MM.1S (cell line): ENCODE measurements at regions not wholly inside any gene's neighbourhood (a gene's known extent, or its start where the extent isn't known, plus 50 kb on each side); places are given as distances from the start of the nearest gene placed in this dataset.

ENCODE experiments used
- DNase-seq: peaks from one replicate; pipeline ENCODE4 v3.0.0-alpha.2; 2015
- H2AFZ ChIP-seq: fragments of 300-600 bp; sonication (generic); 2 replicates; pipeline ENCODE4 v1.6.0; 2016; ENCODE audit warnings: antibody characterized with exemption, low read length
- H3F3A ChIP-seq: fragments of 300-600 bp; sonication (generic); 2 replicates; pipeline ENCODE4 v1.6.1; 2016; ENCODE audit warnings: mild to moderate bottlenecking, antibody characterized with exemption, low read length, moderate library complexity, mixed read lengths; ENCODE audit not compliant: insufficient read depth
- H3K27ac ChIP-seq: fragments of 300-600 bp; sonication (generic); 2 replicates; pipeline ENCODE4 v1.5.1; 2016; ENCODE audit warnings: mild to moderate bottlenecking, low read length
- H3K27me3 ChIP-seq: fragments of 300-600 bp; sonication (generic); replicated peaks from 2 replicates; pipeline ENCODE4 v1.6.0; 2016; ENCODE audit warnings: low read length; ENCODE audit not compliant: insufficient read depth
- H3K36me3 ChIP-seq: fragments of 300-600 bp; sonication (generic); replicated peaks from 2 replicates; pipeline ENCODE4 v1.6.1; 2016; ENCODE audit warnings: mild to moderate bottlenecking, low read length, mixed read lengths; ENCODE audit not compliant: insufficient read depth
- H3K4me1 ChIP-seq: fragments of 300-600 bp; sonication (generic); 2 replicates; pipeline ENCODE4 v1.6.1; 2016; ENCODE audit warnings: low read length, mixed read lengths
- H3K4me2 ChIP-seq: fragments of 300-600 bp; sonication (generic); 2 replicates; pipeline ENCODE4 v1.6.0; 2016; ENCODE audit warnings: low read depth, low read length
- H3K4me3 ChIP-seq: fragments of 300-600 bp; sonication (generic); 2 replicates; pipeline ENCODE4 v1.5.1; 2016; ENCODE audit warnings: low read length, mixed read lengths
- H3K79me2 ChIP-seq: fragments of 300-600 bp; sonication (generic); 2 replicates; pipeline ENCODE4 v1.6.1; 2016; ENCODE audit warnings: mixed run types, low read length, mixed read lengths
- H3K9ac ChIP-seq: fragments of 300-600 bp; sonication (generic); 2 replicates; pipeline ENCODE4 v1.6.1; 2016; ENCODE audit warnings: low read length, mixed read lengths
- H3K9me2 ChIP-seq: fragments of 300-600 bp; sonication (generic); replicated peaks from 2 replicates; pipeline ENCODE4 v1.6.1; 2016; ENCODE audit warnings: mild to moderate bottlenecking, low read length, mixed read lengths; ENCODE audit not compliant: insufficient read depth
- H3K9me3 ChIP-seq: fragments of 300-600 bp; sonication (generic); replicated peaks from 2 replicates; pipeline ENCODE4 v1.6.1; 2016; ENCODE audit warnings: mild to moderate bottlenecking, low read length, mixed read lengths; ENCODE audit not compliant: insufficient read depth
- H4K20me1 ChIP-seq: fragments of 300-600 bp; sonication (generic); 2 replicates; pipeline ENCODE4 v1.6.1; 2016; ENCODE audit warnings: mild to moderate bottlenecking, low read length, moderate library complexity, mixed read lengths; ENCODE audit not compliant: insufficient read depth
- EZH2 ChIP-seq: fragments of 300-600 bp; sonication (generic); optimal IDR thresholded peaks from 2 replicates; pipeline ENCODE3; 2017; ENCODE audit warnings: low read depth, mild to moderate bottlenecking, antibody characterized with exemption, low read length, mixed read lengths
- EZH2phosphoT487 ChIP-seq: fragments of 300-600 bp; sonication (generic); IDR thresholded peaks from 2 replicates; pipeline ENCODE4 v1.6.1; 2018; ENCODE audit warnings: antibody characterized with exemption, low read length
- TF ChIP-seq, protein P1 (sequence below): fragments of 300-600 bp; sonication (generic); IDR thresholded peaks from 2 replicates; pipeline ENCODE4 v1.5.1; 2016; ENCODE audit warnings: antibody characterized with exemption, low read length, mixed read lengths

DNA sequence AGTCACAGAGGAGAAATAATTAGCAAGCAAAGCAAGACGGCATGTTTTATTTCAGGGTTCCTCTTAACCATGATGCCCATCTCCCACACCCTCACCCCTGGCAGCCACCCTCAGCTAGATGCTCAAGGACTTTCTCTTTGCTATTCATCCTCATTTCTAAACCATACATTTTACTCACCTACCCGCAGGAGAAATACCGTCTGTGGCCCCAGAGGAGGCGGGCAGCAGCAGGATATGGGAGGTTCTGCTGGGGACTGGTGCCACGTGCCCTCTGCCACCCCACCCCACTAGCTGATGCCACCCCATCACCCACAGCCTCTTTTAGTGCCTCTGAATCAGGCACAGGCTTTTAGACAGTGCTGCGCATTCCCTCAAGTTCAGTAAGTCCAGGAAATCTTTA is 168.7 kb upstream of the ITGB1 start:
- Histone ChIP-seq H4K20me1 (no peaks in the 10 kb centered on the region), H3K27me3 (no peaks in the 10 kb centered on the region), H3K36me3 (no peaks in the 10 kb centered on the region), H3K9ac (no peak overlapping the region), H3K9me2 (no peaks in the 10 kb centered on the region), H3K4me1 (no peaks in the 10 kb centered on the region), H3K27ac (no peak overlapping the region), H2AFZ (no peak overlapping the region), H3K79me2 (no peaks in the 10 kb centered on the region), H3K4me3 (no peak overlapping the region), H3F3A (no peaks in the 10 kb centered on the region), H3K9me3 (no peaks in the 10 kb centered on the region), H3K4me2 (no peak overlapping the region)
- no peak for DNase-seq
- no peak for TF ChIP-seq EZH2phosphoT487
- TF ChIP-seq, protein P1, sequence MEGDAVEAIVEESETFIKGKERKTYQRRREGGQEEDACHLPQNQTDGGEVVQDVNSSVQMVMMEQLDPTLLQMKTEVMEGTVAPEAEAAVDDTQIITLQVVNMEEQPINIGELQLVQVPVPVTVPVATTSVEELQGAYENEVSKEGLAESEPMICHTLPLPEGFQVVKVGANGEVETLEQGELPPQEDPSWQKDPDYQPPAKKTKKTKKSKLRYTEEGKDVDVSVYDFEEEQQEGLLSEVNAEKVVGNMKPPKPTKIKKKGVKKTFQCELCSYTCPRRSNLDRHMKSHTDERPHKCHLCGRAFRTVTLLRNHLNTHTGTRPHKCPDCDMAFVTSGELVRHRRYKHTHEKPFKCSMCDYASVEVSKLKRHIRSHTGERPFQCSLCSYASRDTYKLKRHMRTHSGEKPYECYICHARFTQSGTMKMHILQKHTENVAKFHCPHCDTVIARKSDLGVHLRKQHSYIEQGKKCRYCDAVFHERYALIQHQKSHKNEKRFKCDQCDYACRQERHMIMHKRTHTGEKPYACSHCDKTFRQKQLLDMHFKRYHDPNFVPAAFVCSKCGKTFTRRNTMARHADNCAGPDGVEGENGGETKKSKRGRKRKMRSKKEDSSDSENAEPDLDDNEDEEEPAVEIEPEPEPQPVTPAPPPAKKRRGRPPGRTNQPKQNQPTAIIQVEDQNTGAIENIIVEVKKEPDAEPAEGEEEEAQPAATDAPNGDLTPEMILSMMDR: no peak
- no peak for TF ChIP-seq EZH2

DNA sequence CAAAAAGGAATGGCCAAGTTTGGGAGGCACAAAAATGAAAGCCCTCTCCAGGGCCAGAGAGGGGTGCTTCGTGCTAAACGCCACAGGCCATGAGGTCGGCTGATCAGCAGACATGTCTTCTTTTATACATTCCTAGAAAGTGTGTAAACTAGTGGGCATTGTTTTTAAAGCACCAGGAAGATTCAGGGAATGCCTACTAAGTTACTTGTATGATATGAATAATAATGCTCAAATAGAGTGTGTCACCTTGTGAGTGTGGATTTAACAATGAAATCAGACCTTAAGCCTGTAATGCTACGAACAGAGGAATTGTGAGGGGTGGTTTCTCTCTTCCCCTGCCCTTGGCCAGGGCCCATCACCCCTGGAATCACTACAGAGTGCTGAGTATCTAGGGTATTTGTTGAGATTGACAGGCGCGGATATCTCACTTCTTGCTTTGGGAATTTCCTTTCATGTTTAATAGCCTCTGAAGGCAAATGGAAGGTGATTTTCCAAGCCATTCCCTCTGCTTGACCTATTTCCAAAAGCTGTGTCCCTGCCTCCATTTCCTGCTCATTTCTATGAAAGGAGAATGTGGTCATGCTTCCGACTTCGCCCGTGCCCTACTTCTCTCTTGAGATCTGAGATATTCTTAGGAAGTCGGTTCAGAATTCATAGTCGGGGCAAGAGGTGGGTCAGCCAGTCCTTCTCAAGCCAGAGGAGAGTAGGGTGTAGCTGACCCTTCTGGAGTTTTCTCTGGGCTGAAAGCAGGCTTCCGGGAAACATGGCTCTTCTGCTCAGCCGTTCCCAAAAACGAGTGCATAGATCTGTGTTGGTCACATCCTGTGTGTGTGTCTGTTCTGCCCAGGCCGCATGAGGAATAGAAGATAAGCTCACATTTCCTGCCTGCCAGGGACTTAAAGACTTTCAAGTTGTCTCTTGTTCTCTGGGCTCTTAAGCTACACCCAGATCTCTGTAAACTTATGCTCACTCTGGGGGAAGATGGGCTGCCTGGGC is 167.8 kb upstream of the ITGB1 start:
- no peaks in the 10 kb centered on the region for H3K36me3 ChIP-seq
- H3K4me3 ChIP-seq: no peak overlapping the region
- no peaks in the 10 kb centered on the region for H3K9me2 ChIP-seq
- no peaks in the 10 kb centered on the region for H3K4me1 ChIP-seq
- H3K27me3 ChIP-seq: no peaks in the 10 kb centered on the region
- TF ChIP-seq, protein P1: no peak
- TF ChIP-seq EZH2: no peak
- no peak for TF ChIP-seq EZH2phosphoT487
- no peaks in the 10 kb centered on the region for H3K79me2 ChIP-seq
- H3K9me3 ChIP-seq: no peaks in the 10 kb centered on the region
- no peak overlapping the region for H2AFZ ChIP-seq
- no peak overlapping the region for H3K27ac ChIP-seq
- H3F3A ChIP-seq: no peaks in the 10 kb centered on the region
- DNase-seq: no peak
- no peaks in the 10 kb centered on the region for H4K20me1 ChIP-seq
- no peak overlapping the region for H3K4me2 ChIP-seq
- H3K9ac ChIP-seq: no peak overlapping the region

DNA sequence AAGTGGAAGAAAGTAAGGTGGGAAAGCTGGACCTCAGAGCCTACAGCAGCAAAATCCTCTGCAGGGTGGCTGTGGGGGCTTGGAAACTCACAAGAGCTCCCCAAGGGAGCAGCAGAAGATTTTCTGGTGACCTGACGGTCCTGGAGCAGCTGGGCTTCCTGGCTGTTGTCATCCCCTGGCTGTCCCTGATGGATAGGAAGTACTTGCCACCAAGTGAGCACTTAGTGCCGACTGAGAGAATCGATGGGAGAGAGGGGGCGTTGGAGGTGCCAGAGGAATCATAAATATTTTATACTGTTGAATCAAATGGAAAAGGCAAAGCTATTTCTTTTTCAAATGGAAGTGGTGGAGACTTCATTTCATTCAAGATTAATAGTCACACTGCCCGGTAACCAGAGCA is 167.1 kb upstream of the ITGB1 start:
- Histone ChIP-seq H3K27me3 (no peaks in the 10 kb centered on the region), H3K27ac (no peak overlapping the region), H3K9me3 (no peaks in the 10 kb centered on the region), H2AFZ (no peak overlapping the region), H4K20me1 (no peaks in the 10 kb centered on the region), H3F3A (no peaks in the 10 kb centered on the region), H3K79me2 (no peaks in the 10 kb centered on the region), H3K4me2 (no peak overlapping the region), H3K4me3 (no peak overlapping the region), H3K4me1 (no peaks in the 10 kb centered on the region), H3K9ac (no peak overlapping the region), H3K9me2 (no peaks in the 10 kb centered on the region), H3K36me3 (no peaks in the 10 kb centered on the region)
- TF ChIP-seq, protein P1: no peak
- TF ChIP-seq EZH2phosphoT487: no peak
- DNase-seq: no peak
